NCI-H2081 (cell line): ENCODE measurements at regions not wholly inside any gene's neighbourhood (a gene's known extent, or its start where the extent isn't known, plus 50 kb on each side); places are given as distances from the start of the nearest gene placed in this dataset.

Source experiments
- DNase-seq, 2 experiments: peaks; one replicate each; lab custom pipeline; 2025; lab: John Stamatoyannopoulos, UW

DNA sequence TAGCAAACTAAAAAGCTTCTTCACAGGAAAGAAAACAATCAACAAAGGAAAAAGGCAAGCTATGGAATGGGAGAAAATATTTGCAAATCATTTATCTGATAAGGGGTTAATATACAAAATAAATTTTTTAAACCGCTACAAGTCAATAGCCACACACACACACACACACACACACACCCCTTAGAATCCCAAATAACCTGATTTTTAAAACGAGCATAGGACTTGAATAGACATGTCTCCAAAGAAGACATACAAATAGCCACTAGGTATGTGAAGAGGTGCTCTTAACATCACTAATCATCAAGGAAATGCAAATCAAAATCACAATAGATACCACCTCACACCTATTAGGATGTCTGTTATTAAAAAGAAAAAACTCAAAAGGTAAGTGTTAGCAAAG, 187.7 kb downstream of the TRIM27 start:
- DNase-seq = no peak

DNA sequence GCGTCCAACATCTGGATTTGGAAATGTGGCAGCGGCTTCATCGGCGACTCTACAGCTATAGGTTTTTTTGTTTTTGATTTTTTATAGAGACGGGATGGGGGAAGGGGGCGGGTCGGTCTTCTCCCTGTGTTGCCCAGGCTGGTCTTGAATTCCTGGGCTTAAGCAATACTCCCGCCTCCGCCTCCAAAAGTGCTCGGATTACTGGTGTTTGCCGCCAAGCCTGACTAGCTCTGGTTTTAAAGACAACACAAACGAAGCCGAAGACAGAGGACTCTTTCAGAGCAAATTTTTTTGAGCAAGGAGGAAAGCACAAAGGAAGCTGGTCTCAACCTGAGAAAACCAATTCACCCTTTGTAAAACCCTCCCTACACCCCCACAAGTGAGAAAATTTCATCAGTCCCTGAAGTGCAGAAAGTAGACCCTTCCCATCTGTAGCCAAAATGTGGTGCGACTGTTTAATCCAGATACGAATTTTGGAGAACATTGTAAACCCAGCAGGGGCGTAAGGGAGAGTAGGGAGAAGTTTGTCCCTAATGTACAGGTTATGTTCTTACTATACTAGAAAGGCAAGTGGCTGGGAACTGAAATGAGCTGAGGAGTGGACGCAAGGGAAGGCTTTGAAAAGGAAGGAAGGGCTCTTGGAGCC, 185.9 kb downstream of the TRIM27 start:
- DNase-seq = no peak

GRCh38 chr6:28738396-28738765, 185.4 kb downstream of the TRIM27 start:
- DNase-seq = no peak

GRCh38 chr6:28741363-28741762, 182.4 kb downstream of the TRIM27 start:
- DNase-seq = no peak

DNA sequence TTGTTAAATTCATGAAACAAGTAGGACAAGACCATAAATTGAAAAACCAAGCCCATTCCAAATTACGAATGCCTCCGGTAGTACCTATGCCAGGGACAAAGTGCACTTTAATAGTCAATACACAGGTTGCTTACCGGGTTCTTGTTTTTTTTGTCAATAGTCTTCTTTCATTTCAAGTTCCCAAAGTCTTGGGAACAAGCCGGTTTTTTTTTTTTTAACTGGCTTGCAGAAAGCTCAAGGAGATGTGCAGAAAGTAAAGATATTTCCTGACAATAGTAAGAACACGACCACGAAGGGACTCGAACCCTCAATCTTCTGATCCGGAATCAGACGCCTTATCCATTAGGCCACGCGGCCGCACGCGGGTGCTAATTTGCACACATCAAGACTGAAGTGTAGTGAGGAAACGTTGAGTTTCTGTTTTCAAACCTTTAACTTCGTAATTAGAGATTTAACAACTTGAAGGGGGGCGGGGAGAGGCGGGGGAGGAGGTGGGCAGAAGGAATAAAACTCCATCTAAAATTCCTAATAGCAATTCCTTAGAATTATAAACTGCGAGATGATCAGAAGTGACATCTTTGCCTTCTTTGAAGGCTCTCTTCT, 181.0 kb downstream of the TRIM27 start:
- peak in 1 of 2 experiments; percentile 10 for DNase-seq

DNA sequence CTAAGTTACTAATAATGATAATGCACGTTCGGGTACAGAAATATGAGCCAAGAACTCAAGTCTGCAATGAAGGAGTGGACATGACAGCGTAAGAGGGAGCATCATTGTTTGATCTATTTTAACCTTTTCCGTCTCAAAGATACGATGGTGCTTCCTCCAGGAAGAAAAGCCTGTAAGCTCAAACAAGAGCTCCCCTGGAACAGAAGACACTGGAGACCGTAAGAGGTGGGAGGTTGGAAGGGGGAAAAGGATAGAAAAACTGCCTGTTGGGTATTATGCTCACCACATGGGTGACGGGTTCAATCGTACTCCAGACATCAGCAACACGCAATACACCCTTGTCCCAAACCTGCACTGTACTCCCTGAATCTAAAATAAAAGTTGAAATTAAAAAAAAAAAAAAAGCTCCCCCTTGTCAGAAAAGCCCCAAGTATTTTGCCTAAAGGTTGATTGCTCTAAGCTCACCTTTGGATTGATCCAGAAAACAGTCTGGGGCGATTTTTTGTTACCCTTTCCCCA, 180.5 kb downstream of the TRIM27 start:
- DNase-seq = no peak

DNA sequence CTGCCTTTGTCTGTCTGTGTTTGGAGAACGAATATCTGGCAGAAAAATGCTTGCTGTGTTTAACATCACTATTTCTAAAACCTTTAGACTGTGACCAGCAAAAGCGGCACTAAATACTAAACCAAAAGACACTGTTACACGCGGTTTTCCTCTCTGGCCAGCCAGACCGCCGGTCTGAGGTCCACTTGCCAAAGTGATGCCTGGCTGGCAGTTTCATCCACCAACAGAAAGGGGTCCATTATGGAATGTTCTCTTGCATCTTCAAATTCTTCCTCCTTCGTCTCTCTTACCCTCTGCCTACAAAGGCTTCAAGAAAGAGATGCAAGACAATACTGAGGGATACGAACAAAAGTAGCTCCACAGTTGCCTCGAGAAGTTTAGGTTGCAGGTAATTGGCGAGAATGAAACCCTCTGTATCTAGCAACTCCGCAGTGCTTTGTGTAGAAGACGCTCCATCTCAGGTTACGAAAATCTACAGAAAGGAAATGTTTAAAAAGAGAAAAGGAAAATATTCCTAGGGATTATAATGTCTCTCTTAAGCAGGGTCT, 176.6 kb downstream of the TRIM27 start:
- no peak for DNase-seq

GRCh38 chr6:28747631-28748157, 176.1 kb downstream of the TRIM27 start:
- peak in 1 of 2 experiments; percentile 35 for DNase-seq

- no peak for DNase-seq
Observed at GRCh38 chr6:28748192-28748591, 175.6 kb downstream of the TRIM27 start.

DNA sequence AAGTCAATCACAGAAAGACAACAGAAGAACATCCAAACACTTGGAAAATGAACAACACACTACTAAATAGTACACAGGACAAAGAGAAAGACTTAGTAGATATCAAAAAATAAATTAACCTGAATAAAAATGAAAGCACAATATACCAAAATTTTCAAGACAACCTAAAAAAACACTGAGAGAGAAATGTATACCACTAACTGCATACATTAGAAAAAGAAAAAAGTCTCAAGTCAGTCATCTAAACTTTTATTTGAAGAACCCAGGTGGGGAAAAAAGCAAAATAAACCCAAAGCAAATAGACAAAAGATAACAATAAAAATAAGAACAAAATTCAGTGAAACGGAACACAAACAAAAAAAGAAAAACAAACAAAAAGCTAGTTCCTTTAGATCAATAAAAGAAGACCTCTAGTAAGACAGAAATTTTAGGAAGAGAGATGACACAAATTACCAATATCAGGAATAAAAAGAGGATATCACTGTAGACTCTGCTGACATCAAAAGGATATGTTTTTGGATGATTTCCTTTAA, 172.8 kb downstream of the TRIM27 start:
- no peak for DNase-seq

- DNase-seq = no peak
Observed at GRCh38 chr6:28751514-28751913, 172.3 kb downstream of the TRIM27 start.

GRCh38 chr6:28751963-28752350, 171.8 kb downstream of the TRIM27 start:
- no peak for DNase-seq

GRCh38 chr6:28757429-28758045, 166.2 kb downstream of the TRIM27 start:
- no peak for DNase-seq

DNA sequence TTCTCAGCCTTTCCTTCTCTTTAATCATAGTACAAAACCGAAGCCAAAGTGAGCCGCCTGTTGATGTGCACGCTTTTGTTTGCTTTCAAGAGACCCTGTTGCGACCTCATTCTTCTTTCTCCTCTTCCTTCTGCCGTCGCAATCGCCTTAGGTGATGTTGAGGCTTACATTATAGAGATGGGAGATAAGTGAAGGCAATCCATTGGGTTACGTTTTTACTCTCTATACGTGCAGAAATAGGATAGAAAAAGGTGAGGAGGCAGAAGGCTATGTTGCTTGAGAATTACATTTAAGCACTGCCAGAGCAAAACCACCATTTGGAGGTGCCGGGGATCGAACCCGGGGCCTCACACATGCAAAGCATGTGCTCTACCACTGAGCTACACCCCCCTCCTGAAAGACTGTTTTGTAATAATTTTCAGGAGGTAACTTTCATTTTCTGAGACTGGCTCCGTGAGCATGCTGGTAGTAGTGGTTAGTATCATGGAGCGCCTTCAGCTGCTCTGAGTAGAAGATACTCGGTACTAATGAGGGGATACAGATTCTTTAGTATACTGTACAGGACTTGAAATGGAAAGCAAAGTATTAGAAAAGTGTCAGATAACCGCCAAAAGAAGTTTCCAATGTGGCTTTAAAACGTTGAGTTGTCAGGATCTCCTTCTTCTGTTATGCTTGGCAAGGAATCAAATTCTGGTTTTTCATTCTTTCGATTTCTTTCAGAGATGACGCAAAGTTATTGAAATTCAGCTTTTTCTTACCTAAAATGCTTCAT, 165.6 kb downstream of the TRIM27 start:
- peak; percentile 20 to 56 for DNase-seq

GRCh38 chr6:28758818-28759235, 165.0 kb downstream of the TRIM27 start:
- no peak for DNase-seq

- no peak for DNase-seq
Observed at GRCh38 chr6:28764014-28764723, 159.6 kb downstream of the TRIM27 start.

DNA sequence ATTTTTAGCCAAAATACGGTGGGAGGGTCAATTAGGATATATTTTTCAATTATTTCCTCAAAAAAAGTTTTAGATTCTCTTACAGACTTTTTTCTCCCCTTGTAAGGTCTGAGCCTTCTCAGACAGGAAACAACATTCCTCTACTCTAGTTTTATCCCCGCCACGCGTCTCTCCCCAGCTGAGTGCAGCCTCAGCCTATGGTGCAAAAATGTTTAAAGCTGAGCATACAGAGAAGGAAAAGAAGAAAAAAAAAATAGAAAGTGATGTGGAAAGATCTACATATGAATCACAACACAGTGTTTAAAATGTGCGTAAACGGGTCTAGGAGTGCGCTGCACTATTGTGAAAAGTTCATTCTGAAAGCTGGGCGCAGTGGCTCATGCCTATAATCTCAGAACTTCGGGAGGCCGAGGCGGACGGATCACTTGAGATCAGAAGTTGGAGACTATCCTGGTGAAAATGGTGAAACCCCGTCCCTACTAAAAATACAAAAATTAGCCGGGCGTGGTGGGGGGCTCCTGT, 159.0 kb downstream of the TRIM27 start:
- DNase-seq = no peak

DNA sequence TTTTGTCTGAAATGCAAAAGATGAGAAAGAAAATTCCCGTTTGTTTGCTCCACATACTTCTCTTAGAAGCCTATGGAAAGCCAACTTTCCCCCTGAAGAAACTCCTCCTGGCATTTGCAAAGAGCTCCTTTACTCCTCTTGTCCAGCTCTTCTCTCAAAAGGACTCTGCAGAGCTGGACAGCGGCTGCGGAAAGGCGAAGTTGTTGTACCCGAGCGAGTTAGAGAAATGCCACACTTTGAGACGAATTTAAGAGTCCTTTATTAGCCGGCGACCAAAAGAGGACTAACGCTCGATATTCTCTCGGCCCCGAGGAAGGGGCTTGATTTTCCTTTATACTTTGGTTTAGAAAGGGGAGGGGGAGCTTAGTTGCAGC, 157.8 kb downstream of the TRIM27 start:
- no peak for DNase-seq

DNA sequence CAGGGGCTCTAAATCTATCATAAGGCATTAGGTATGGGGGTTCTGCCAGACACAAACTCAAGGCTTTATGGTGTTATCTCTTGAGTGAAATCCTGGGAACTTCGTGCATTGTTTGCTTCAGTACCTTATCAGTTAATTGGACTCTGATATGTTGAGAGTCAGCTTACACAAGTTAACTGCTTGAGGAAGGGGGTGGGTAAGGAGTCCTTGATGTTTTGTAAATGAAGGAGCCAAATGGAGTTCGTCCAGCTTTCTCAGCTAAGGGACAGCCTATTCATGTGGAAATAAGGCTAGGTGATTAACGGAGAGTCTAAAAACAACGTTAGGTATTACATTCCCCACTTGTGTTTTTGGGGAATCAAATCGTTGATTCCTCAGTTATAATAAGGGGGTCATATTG, 157.4 kb downstream of the TRIM27 start:
- no peak for DNase-seq

- no peak for DNase-seq
Observed at GRCh38 chr6:28767133-28767532, 156.7 kb downstream of the TRIM27 start.

- no peak for DNase-seq
Observed at GRCh38 chr6:28767691-28768090, 156.1 kb downstream of the TRIM27 start.
